Stimulated activated CD8-positive, alpha-beta memory T cell treated with anti-CD3 and anti-CD28 coated beads, Interleukin-2, amount 100 ng/mL, for 1 hour (primary cell): ENCODE measurements at regions not wholly inside any gene's neighbourhood (a gene's known extent, or its start where the extent isn't known, plus 50 kb on each side); places are given as distances from the start of the nearest gene placed in this dataset.

Experiments
- DNase-seq, 2 donors: peaks; one replicate each; pipeline ENCODE4 v3.0.0-alpha.2; 2020; ENCODE audit warnings: low read depth in 2 of 2

DNA sequence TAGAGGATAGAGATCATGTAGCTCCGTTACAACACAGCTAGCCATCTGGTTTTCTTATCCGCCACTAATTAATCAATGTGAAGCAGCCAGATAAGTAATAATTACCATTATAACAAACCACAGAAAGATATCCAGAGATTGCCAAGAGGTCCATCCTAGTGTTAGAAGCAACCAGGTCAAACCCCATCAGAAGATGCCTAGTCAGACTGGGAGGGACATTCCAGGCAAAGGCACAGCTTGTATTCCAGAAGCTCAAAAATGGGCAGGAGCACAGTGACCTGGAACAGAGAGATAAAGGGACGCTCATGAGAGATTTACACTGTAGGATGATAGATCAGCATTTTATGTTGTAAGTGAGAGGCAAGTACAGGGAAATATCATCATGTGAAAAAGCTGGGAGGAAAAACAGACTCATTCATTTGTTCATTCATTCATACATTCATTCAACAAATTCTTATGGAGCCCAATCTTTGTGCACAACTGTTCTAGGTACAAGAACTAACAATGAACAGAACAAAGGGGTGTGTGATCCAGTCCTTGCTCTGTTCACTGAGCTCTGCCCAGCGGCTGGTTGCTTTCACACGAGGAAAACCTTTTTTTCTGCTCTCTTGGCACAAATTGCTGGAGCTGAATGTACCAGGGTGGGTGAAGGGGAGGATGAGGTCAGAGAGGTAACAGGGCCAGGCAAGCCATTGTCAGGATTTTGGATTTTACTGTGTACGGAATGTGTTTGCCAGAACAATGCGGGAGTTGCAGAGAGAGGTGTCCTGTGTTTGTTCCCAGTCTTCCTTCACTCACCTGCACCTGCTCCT lies 240.8 kb upstream of the FGGY start:
- no peak for DNase-seq

DNA sequence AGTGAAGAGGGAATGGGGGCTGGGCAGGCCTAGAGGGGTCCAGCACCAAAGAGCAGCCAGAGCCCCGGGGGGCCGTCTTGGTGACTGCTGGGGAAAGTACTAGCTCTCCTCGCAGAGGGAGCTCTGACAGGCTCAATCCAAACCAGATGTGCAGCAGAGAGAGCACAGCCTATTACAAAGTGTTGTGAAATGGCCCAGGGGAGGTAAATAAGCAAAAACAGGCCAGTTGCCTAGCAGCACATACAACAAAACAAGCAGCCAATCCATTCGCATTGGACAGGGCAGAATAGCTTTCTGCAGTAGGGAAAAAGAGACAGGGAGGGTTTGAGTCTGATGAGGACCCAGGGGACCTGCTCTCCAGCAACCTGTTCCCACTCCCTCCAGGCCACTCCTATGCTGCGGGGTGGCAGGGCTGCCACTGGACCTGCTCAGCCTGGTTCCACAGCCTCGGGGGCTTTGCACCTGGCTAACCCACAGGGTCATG lies 239.6 kb upstream of the FGGY start:
- DNase-seq, result no peak

DNA sequence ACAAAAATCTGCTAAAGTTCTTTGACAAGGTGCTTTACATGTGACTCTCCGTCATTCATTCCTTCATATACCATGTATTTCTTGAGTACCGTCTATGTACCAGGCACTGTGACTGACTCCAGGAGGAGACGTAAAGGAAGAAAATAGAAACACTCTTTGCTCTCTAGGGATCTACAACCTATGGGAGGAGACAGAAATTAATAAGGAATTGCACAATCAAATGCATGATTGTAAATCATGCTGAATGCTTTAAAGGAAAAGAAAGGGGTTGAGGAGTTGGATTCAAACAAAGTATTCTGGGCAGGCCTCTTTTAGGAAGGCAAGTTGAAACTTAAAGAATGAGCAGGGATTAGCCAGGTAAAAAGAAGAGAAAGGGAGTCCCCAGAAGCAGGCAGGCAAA lies 239.1 kb upstream of the FGGY start:
- DNase-seq, result no peak

DNA sequence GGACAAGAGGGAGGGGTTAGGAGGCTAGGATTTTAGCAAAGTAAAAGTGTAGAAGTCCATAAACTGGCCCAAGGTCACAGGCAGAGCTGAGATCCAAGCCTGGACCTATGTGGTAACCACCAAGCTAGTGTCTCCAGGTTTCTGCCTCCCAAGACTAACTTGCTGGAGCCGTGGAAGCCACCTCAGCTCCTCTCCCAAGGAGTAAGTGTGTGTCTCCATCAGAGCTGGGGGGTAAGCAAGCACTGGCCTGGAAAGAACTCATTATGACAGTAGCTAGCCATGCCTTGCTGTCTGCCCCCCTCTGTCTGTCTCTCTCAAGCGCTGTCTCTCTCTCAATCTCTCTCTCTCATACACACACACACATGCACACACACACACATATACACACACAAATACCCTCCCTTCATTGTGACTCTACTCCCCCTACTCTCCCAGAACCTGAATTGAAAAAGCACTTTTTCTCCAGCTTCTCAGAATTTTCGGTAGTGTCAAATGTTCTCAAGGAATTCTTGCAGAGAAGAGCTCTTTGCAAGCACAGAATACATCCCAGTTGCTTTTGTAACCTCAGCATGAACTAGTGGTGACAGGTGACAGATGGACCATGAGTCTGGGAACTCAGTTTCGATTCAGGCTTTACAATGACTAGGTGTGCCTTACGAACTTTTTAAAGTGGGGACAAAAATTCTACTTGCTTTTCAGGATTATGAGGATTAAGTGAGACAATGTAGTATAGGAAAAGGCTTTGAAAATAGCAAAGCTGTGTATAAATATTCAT lies 238.0 kb upstream of the FGGY start:
- no peak for DNase-seq

DNA sequence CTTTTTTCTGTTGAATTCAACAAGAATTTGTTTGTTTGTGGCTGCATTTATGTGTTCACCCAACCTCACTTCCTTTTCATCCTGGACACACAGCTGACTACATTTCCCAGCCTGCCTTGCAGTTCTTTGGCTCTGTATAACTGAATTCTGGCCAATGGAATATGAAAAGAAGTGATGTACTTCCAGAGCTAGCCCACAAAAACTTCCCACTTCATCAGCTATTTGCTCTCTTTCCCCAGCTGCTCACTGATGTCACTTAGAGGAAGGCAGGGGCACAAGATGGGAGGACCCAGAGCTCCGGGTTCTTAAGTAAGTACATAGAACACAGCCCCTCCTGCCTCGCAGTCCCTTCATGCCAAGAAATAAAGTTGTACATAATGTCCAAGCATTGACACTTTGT lies 235.0 kb upstream of the FGGY start:
- DNase-seq, result no peak

DNA sequence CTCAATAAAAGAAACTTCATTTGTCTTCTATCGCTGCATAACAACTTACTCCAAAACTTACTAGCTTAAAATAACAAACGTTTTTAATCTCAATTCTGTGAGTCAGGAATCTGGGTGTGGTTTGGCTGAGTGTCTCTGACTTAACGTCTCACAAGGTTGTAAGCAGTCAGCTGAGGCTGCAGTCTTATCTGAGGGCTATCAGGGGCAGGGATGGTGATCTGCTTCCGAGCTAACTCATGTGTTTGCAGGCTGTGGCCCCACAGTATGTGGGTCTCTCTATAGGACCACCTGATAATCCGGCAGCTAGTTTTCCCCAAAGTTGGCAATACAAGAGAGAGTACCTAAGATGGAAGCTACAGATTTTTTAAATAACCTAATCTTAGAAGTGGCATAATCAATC lies 234.2 kb upstream of the FGGY start:
- no peak for DNase-seq

DNA sequence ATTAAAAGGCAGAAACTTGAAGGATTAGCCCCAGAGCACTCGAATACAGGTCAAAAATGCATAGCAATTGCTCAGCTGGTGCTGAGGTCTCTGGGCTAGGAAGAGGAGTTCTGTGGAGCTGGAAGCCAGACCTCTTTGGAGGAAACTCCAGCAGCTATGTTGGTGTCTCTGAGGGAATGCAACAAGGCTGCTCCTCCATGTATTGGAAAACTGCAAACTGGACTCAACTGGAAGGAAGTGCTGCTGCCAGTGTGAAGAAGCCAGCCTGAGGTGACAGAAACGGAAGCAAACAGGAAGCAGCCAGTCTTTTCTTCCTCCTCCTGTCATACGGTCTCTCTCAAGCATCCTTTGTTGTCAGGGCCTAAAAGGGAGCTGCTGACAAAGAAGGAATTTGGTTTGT lies 233.4 kb upstream of the FGGY start:
- DNase-seq, result no peak

DNA sequence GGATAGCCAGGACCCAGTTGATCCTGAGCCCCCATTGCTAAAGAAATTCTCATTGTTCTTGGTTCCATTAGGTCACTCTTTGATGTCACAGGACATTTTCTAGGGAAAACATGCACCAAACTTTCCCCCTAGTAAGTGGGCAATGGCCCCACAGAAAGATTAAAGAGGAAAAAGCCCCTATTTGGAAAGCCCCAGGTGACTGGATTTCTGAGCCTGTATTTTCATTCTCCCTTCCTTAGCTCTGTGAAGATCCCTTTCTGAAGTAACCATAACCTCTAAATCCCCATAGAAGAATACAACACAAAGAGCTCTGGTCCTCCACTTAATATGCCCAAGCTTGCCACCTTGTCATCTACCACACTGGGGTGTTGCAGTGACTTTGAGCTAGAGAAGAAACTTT lies 232.3 kb upstream of the FGGY start:
- DNase-seq, result no peak

DNA sequence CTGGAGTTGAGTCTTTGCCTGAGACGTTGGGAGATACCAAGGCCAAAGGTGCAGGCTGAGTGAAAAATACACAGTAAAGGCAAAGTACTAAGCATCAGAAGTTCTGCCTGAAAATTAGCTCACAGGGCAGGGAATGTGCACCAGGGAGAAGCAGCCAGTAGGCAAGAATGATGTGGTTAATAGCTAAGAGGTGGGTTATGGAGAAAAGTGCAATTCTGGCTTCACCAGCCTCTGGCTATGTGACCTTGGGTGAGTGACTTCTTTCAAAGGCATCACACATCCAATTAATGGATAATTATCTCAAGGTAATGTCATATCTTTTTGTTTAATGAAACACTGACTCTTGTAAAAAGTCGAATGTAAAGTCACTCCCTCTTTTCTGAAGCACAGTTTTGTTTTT lies 230.7 kb upstream of the FGGY start:
- no peak for DNase-seq

DNA sequence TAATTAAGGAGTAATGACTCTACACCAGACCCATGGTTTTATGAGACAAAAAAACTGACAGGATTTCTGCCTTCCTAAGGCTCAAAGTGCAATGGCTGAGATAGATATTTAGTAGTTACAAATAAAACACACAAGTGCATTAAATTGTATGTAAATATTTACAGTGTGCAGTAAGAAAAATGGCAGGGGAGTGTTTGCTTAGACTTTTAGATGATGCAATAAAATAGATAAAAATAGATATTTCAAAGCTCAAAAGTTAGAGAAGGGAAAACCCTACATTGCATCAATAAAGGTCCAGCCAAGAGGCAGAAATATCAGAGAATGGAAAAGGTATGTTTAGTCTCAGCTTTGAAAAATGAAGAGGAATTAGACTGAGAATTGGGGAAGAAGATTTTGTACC lies 226.3 kb upstream of the FGGY start:
- no peak for DNase-seq

DNA sequence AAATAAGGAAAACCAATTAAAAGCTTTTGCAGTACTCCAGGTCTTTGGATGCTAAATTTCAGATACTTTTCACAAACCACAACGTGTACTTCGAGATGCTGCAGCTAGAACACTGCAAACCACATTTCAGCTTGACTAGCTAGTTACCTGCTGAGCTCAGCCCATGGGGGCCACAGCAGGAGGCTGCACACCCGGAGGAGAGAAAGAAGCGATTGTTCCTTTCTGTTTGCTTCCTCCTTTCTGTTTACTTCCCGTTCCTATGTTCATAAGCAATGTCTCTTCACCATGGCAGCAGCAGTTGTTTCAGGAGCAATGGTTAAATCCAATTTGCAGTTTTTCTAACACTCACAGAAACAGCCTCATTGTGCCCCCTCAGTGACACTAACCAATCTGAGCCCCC lies 225.6 kb upstream of the FGGY start:
- no peak for DNase-seq

DNA sequence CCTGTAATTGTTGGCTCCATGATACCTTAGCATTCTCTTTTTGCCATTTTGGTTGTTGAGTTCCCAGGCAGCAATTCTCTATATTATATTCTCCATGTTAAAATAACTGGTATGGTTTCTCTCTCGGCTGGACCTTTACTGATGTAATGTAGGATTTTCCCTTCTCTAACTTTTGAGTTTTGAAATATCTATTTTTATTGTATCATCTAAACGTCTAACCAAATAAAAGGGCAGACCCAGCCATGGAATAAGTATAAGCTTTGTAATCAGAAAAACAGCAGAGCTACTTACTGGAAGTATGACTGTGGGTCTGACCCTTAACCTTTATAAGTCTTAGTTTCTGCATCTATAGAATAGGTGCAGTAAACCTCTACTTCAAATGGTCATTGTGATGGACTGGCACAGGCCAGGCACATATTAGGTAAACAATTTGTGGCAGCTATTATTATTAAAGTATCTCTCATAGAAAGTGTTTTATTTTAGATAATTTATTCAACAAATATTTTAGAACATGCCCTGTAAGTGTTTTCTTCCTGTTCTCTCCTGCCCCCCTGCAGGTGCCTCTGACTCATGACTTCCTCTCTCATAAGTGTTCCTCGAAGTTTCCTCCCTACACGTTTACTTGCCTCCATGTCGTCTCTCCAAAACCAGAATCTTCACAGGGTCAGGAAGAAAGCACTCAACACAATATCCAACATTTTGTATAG lies 224.9 kb upstream of the FGGY start:
- no peak for DNase-seq

DNA sequence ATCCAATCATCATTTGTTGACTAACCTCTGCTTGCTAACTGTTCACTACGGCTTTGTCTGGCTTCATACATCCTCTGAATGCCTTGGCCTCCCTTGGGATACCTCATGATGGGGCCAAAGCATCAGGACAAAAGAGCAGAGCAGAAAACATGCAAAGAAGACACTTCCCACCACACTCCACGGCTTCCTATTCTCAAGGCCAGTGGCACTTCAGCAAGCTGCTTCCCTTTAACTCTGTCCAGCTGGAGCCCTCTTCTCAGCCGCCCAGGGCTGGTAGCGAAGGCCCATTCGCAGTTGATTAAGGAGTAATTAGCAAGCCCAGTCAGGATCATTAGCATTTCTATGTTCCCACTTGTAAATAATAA lies 224.3 kb upstream of the FGGY start:
- no peak for DNase-seq

DNA sequence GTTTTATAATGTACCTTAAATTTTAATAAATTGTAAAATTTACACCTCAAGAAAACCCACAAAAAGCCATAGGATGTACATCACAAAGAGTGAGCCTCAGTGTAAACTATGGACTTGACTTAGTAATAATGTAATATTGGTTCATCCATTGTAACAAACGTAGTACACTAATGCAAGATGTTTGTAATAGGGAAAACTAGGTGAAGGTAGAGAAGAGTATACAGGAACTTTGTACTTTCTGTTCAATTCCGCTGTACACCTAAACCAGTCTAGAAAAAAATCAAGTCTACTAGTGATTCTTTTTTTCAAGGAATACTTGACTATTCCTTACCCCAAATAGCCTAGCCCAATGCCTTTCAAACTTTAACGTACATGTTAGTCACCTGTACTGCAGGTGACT lies 222.3 kb upstream of the FGGY start:
- DNase-seq, result no peak

DNA sequence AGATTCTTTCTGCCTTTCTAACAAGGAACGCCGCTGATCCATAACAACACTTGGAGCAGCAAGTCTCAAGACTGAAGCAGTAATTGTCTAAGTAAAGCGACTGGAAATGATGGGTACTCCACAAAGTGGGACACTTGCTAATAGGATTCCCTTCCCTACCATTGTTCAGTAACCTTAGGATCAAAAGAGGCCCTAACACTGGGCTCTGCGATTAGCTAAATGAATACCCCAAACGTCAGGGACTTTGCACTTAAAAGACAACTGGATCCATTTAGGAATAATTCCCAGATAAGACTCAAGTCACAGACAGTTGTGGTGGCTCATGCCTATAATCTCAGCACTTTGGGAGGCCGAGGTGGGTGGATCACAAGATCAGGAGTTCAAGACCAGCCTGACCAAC lies 221.9 kb upstream of the FGGY start:
- no peak for DNase-seq

DNA sequence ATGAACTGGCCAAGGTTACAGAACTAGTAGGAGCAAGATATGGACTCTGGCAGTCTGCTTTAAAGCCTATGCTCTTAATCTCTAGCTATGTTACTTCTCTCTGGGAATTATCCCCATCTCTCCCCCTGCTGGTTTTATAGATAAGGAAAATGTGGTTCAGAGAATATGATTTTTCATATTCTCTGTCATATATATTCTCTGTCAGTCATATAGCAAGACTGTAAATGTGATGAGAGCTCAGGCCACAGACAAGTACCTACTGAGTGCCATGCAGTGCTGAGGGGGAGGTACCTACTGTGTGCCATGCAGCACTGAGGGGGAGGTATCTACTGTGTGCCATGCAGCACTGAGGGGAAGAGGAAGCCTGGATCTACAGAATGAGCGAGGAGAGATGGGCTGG lies 220.3 kb upstream of the FGGY start:
- no peak for DNase-seq

DNA sequence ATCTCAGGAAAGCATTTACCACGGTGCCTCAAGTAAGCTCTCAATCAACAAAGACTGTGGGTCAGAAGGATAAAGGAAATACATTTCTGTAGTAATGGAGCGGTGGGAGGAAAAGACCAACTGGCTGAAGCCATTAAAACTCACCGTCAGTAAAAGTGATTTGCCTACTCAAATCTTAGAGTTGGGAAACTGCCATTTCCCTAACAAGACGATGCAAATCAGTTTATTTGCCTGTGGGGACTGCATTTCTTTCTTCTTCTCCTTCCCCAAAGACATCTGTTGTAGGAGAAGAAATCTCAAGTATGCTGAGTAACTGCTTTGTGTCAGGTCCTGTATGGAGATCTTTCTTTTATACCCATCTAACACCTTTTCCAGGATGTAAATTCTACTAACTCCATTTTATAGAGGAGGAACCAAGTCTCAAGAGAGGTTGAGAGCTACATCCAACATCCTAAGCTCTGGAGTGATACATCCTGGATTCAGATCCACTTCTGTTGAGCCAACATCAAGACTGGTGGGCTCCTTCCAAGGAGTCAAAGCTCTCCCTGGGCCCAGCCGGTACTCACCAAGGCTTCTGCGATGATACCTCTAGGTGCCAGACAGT lies 219.3 kb upstream of the FGGY start:
- no peak for DNase-seq

DNA sequence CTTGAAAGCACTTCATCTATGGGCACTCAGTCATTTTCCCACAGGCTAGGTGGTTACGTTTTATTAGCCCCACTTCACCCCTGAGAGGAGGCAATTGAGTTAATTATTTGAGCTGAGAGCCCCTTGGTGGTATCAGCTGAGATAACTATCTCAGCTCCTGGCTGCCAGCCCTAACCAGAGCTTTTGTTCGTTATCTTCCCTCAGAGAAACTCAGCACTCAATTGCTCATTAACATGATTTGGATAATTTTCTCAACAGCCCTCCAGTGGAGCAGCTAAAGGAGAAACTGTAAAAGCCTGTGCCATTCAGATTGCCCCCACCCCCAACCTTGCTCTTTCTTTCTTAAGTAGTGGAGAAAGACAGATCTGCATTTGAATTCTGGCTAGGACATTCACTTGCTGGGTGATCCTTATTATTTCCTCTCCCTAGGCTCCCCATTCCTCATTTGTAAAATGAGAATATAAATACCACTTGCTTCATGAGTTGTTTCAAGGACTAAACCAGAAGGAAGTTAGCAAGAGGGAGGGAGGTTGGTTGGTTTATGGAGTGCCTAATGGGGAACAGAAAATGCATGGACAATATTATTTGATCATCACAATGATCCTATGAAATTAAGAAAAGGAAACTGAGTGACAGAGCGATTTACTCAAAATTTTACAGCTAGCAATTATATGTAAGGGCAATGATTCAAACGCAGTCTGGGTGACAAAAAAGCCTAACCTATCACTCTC lies 218.7 kb upstream of the FGGY start:
- DNase-seq, result no peak

DNA sequence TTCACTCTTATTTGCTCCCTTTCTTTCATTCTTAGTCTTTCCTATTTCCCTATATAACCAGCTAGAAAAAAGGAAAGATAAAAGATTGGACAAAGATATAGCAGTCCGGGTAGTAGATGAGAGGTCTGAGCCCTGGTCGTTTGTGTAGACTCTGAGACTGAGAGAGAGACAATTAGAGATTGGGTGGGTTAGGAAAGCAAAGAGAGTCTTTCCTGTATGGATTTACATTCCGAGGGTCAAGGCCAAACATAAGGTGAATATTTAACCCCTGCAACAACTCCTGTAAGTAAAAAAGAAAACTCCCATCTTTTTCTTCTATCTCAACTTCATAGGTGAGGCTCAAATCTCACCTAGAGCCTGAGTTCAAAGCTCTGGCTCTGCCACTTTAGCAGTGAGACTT lies 218.0 kb upstream of the FGGY start:
- no peak for DNase-seq

DNA sequence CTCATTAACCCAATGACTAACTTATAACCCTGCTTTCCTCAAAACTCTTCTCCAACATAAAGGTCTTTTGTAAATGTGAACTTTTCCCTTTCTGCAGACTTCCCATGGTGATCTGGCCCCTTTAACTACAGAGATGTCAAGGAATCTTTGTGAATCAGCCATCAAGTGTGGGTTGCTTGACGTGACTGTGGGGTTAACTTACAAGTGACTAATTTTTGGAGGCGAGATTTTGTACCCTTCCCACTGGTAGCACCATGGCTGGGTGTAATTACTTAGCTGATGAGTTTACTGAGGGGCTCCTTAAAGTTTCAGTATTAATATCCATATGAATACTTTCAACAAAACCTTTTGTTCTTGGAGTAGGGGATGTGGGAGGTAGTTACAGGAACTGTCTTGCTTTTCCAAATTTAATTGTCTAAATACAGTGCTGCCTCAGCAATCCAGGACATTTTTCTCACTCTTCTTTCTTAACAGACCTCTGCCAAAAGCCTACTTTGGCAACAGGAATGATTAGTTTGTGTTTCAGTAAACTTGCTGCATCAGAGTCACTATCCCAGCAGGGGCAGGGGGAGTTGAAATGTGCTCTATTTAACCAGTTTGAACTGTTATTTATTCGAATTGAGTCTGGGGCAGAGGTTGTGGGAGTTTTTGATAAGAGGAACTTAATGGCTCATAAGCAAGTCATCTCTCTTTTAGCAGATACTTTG lies 217.3 kb upstream of the FGGY start:
- DNase-seq, result no peak

DNA sequence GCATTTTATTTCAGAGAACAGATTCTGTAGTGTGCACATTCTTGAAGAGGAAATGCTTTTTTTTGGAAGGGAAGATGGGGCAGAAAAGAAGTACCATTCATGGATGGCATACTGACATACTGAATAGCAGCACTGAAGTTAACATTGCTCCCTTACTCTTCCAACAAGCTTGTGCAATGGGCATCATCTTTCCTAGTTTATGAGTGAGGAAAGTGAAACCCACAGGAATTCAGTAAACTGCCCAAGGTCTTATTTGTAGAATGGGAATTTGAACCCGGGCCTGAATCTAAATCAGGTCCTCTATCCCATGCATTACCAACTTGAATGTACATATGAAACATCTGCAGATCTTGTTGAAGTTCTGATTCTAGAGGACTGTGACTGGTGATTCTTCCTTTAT lies 215.7 kb upstream of the FGGY start:
- no peak for DNase-seq
